Activated naive CD8-positive, alpha-beta T cell treated with anti-CD3 and anti-CD28 coated beads for 36 hours (primary cell): ENCODE measurements at regions not wholly inside any gene's neighbourhood (a gene's known extent, or its start where the extent isn't known, plus 50 kb on each side); places are given as distances from the start of the nearest gene placed in this dataset.

ENCODE experiments used
- DNase-seq: peaks from one replicate; pipeline ENCODE4 v3.0.0; 2021
- H3K27ac Mint-ChIP-seq: one replicate; pipeline ENCODE4 v1.8.0; 2022; ENCODE audit warnings: mild to moderate bottlenecking, moderate library complexity, mixed read lengths
- H3K27me3 Mint-ChIP-seq: one replicate; pipeline ENCODE4 v1.8.0; 2022; ENCODE audit warnings: mild to moderate bottlenecking, mixed read lengths
- H3K36me3 Mint-ChIP-seq: one replicate; pipeline ENCODE4 v1.8.0; 2021; ENCODE audit warnings: mild to moderate bottlenecking, mixed read lengths
- H3K4me1 Mint-ChIP-seq: one replicate; pipeline ENCODE4 v1.8.0; 2021; ENCODE audit warnings: mixed read lengths
- H3K4me3 Mint-ChIP-seq: one replicate; pipeline ENCODE4 v1.8.0; 2022; ENCODE audit warnings: mild to moderate bottlenecking, moderate library complexity, mixed read lengths
- H3K9me3 Mint-ChIP-seq: one replicate; pipeline ENCODE4 v1.8.0; 2022; ENCODE audit warnings: mixed read lengths

- no peak overlapping the region for H3K27ac Mint-ChIP-seq
Measured at GRCh38 chr7:17026269-17026668, 144.5 kb upstream of the AGR3 start.

GRCh38 chr7:17027143-17027788 is 145.5 kb upstream of the AGR3 start:
- no peak overlapping the region for H3K4me3 Mint-ChIP-seq
- H3K36me3 Mint-ChIP-seq, result no peaks in the 10 kb centered on the region
- no peaks in the 10 kb centered on the region for H3K9me3 Mint-ChIP-seq
- no peak for DNase-seq
- no peaks in the 10 kb centered on the region for H3K27me3 Mint-ChIP-seq
- no peak overlapping the region for H3K27ac Mint-ChIP-seq
- peaks cover 7% of the 10 kb centered on the region for H3K4me1 Mint-ChIP-seq

More at GRCh38 chr7:17026269-17026668, 144.5 kb upstream of the AGR3 start:
- Mint-ChIP-seq H3K36me3 (no peaks in the 10 kb centered on the region), H3K4me1 (peaks cover 7% of the 10 kb centered on the region), H3K9me3 (no peaks in the 10 kb centered on the region), H3K4me3 (no peak overlapping the region), H3K27me3 (no peaks in the 10 kb centered on the region)
- DNase-seq, result no peak

GRCh38 chr7:17027789-17028152 is 146.0 kb upstream of the AGR3 start:
- Mint-ChIP-seq H3K36me3 (no peaks in the 10 kb centered on the region), H3K4me3 (no peak overlapping the region), H3K9me3 (no peaks in the 10 kb centered on the region), H3K27ac (no peak overlapping the region), H3K4me1 (peaks cover 7% of the 10 kb centered on the region), H3K27me3 (no peaks in the 10 kb centered on the region)
- no peak for DNase-seq

- H3K36me3 Mint-ChIP-seq, result no peaks in the 10 kb centered on the region
- H3K4me3 Mint-ChIP-seq, result no peak overlapping the region
- no peak for DNase-seq
- no peaks in the 10 kb centered on the region for H3K9me3 Mint-ChIP-seq
- no peak overlapping the region for H3K27ac Mint-ChIP-seq
- H3K4me1 Mint-ChIP-seq, result peaks cover 3% of the 10 kb centered on the region
- H3K27me3 Mint-ChIP-seq, result no peaks in the 10 kb centered on the region
Measured at GRCh38 chr7:17029150-17029549, 147.4 kb upstream of the AGR3 start.

GRCh38 chr7:17030559-17030958 is 148.8 kb upstream of the AGR3 start:
- Mint-ChIP-seq H3K4me1 (peaks cover 3% of the 10 kb centered on the region), H3K27ac (no peak overlapping the region), H3K9me3 (no peaks in the 10 kb centered on the region), H3K4me3 (no peak overlapping the region), H3K27me3 (no peaks in the 10 kb centered on the region), H3K36me3 (no peaks in the 10 kb centered on the region)
- DNase-seq, result no peak

- Mint-ChIP-seq H3K27ac (no peak overlapping the region), H3K9me3 (no peaks in the 10 kb centered on the region)
Measured at GRCh38 chr7:17031906-17032551, 150.2 kb upstream of the AGR3 start.

GRCh38 chr7:17033245-17033644 is 151.5 kb upstream of the AGR3 start:
- H3K4me3 Mint-ChIP-seq, result no peak overlapping the region
- H3K27me3 Mint-ChIP-seq, result no peaks in the 10 kb centered on the region
- DNase-seq, result no peak
- H3K4me1 Mint-ChIP-seq, result peaks cover 5% of the 10 kb centered on the region
- H3K9me3 Mint-ChIP-seq, result no peaks in the 10 kb centered on the region
- no peak overlapping the region for H3K27ac Mint-ChIP-seq
- no peaks in the 10 kb centered on the region for H3K36me3 Mint-ChIP-seq

More at GRCh38 chr7:17031906-17032551, 150.2 kb upstream of the AGR3 start:
- DNase-seq, result no peak
- Mint-ChIP-seq H3K36me3 (no peaks in the 10 kb centered on the region), H3K4me3 (no peak overlapping the region), H3K4me1 (peaks cover 3% of the 10 kb centered on the region), H3K27me3 (no peaks in the 10 kb centered on the region)

GRCh38 chr7:17036584-17036983 is 154.8 kb upstream of the AGR3 start:
- no peaks in the 10 kb centered on the region for H3K36me3 Mint-ChIP-seq
- H3K27ac Mint-ChIP-seq, result no peak overlapping the region
- H3K9me3 Mint-ChIP-seq, result no peaks in the 10 kb centered on the region
- peaks cover 8% of the 10 kb centered on the region for H3K27me3 Mint-ChIP-seq
- H3K4me1 Mint-ChIP-seq, result peaks cover 11% of the 10 kb centered on the region
- H3K4me3 Mint-ChIP-seq, result no peak overlapping the region
- DNase-seq, result no peak

GRCh38 chr7:17037356-17037755 is 155.6 kb upstream of the AGR3 start:
- no peaks in the 10 kb centered on the region for H3K36me3 Mint-ChIP-seq
- no peak for DNase-seq
- peaks cover 11% of the 10 kb centered on the region for H3K4me1 Mint-ChIP-seq
- H3K27me3 Mint-ChIP-seq, result peaks cover 8% of the 10 kb centered on the region
- no peak overlapping the region for H3K4me3 Mint-ChIP-seq
- H3K27ac Mint-ChIP-seq, result no peak overlapping the region
- no peaks in the 10 kb centered on the region for H3K9me3 Mint-ChIP-seq

GRCh38 chr7:17038160-17038782 is 156.5 kb upstream of the AGR3 start:
- H3K36me3 Mint-ChIP-seq, result no peaks in the 10 kb centered on the region
- peaks cover 15% of the 10 kb centered on the region for H3K4me1 Mint-ChIP-seq
- H3K9me3 Mint-ChIP-seq, result no peaks in the 10 kb centered on the region
- no peak overlapping the region for H3K27ac Mint-ChIP-seq
- H3K27me3 Mint-ChIP-seq, result peaks cover 8% of the 10 kb centered on the region
- no peak for DNase-seq
- H3K4me3 Mint-ChIP-seq, result no peak overlapping the region

- Mint-ChIP-seq H3K9me3 (no peaks in the 10 kb centered on the region), H3K4me1 (peaks cover 18% of the 10 kb centered on the region), H3K4me3 (no peak overlapping the region), H3K27me3 (peaks cover 8% of the 10 kb centered on the region), H3K36me3 (no peaks in the 10 kb centered on the region), H3K27ac (no peak overlapping the region)
- DNase-seq, result no peak
Measured at GRCh38 chr7:17038783-17039170, 157.0 kb upstream of the AGR3 start.

- Mint-ChIP-seq H3K4me3 (no peak overlapping the region), H3K36me3 (no peaks in the 10 kb centered on the region), H3K9me3 (no peaks in the 10 kb centered on the region), H3K27ac (no peak overlapping the region), H3K27me3 (peaks cover 12% of the 10 kb centered on the region), H3K4me1 (peaks cover 18% of the 10 kb centered on the region)
- DNase-seq, result no peak
Measured at GRCh38 chr7:17039372-17039771, 157.6 kb upstream of the AGR3 start.

GRCh38 chr7:17040716-17041115 is 158.9 kb upstream of the AGR3 start:
- Mint-ChIP-seq H3K4me1 (peaks cover 18% of the 10 kb centered on the region), H3K27me3 (peaks cover 12% of the 10 kb centered on the region), H3K4me3 (no peak overlapping the region), H3K9me3 (no peaks in the 10 kb centered on the region), H3K36me3 (no peaks in the 10 kb centered on the region), H3K27ac (no peak overlapping the region)
- no peak for DNase-seq

GRCh38 chr7:17041324-17041723 is 159.5 kb upstream of the AGR3 start:
- H3K36me3 Mint-ChIP-seq, result no peaks in the 10 kb centered on the region
- DNase-seq, result no peak
- no peak overlapping the region for H3K27ac Mint-ChIP-seq
- H3K4me3 Mint-ChIP-seq, result no peak overlapping the region
- H3K4me1 Mint-ChIP-seq, result peaks cover 18% of the 10 kb centered on the region
- H3K9me3 Mint-ChIP-seq, result no peaks in the 10 kb centered on the region
- peaks cover 12% of the 10 kb centered on the region for H3K27me3 Mint-ChIP-seq

GRCh38 chr7:17042211-17042610 is 160.4 kb upstream of the AGR3 start:
- peaks cover 18% of the 10 kb centered on the region for H3K4me1 Mint-ChIP-seq
- no peaks in the 10 kb centered on the region for H3K9me3 Mint-ChIP-seq
- no peak for DNase-seq
- no peak overlapping the region for H3K4me3 Mint-ChIP-seq
- H3K36me3 Mint-ChIP-seq, result no peaks in the 10 kb centered on the region
- H3K27me3 Mint-ChIP-seq, result peaks cover 12% of the 10 kb centered on the region
- no peak overlapping the region for H3K27ac Mint-ChIP-seq
